Activated naive CD4-positive, alpha-beta T cell treated with anti-CD3 and anti-CD28 coated beads, Interleukin-2, amount 50 U/mL, for 24 hours (primary cell): ENCODE measurements at regions not wholly inside any gene's neighbourhood (a gene's known extent, or its start where the extent isn't known, plus 50 kb on each side); places are given as distances from the start of the nearest gene placed in this dataset.

Experiments
- H3K27ac Mint-ChIP-seq: one replicate; pipeline ENCODE4 v1.8.0; 2021; ENCODE audit warnings: mild to moderate bottlenecking, mixed read lengths
- H3K27me3 Mint-ChIP-seq: one replicate; pipeline ENCODE4 v1.8.0; 2021; ENCODE audit warnings: mixed read lengths
- H3K36me3 Mint-ChIP-seq: one replicate; pipeline ENCODE4 v1.8.0; 2021; ENCODE audit warnings: mixed read lengths
- H3K4me1 Mint-ChIP-seq: one replicate; pipeline ENCODE4 v1.8.0; 2021; ENCODE audit warnings: mixed read lengths
- H3K4me3 Mint-ChIP-seq: one replicate; pipeline ENCODE4 v1.8.0; 2021; ENCODE audit warnings: mild to moderate bottlenecking, mixed read lengths
- H3K9me3 Mint-ChIP-seq: one replicate; pipeline ENCODE4 v1.8.0; 2021; ENCODE audit warnings: mixed read lengths

GRCh38 chr4:106430797-106431196 lies 62.2 kb upstream of the GIMD1 start:
- no peaks in the 10 kb centered on the region for H3K9me3 Mint-ChIP-seq
- H3K4me1 Mint-ChIP-seq, result no peaks in the 10 kb centered on the region
- no peaks in the 10 kb centered on the region for H3K36me3 Mint-ChIP-seq
- no peak overlapping the region for H3K4me3 Mint-ChIP-seq
- H3K27me3 Mint-ChIP-seq, result no peaks in the 10 kb centered on the region
- H3K27ac Mint-ChIP-seq, result no peak overlapping the region

DNA sequence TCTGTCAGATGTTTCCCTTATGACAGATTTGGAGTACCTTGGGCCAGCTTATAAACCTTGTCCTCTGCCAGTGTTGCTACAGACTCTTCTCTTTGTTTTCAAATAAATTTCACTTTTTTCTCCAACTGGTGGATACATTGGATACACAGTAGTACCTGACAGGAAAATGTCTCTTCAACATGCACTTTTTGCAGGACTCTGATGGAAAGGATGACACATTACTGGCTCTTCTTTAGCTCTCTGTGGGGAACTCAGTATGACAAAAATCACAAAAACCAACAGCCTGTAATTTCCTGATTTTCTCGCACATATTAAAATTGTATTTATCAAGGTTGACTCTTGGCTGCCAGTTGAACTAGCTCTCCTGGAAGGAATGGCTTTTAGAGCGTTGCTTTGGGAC lies 61.3 kb upstream of the GIMD1 start:
- H3K27me3 Mint-ChIP-seq, result no peaks in the 10 kb centered on the region
- H3K27ac Mint-ChIP-seq, result no peak overlapping the region
- no peaks in the 10 kb centered on the region for H3K4me1 Mint-ChIP-seq
- no peaks in the 10 kb centered on the region for H3K9me3 Mint-ChIP-seq
- H3K36me3 Mint-ChIP-seq, result no peaks in the 10 kb centered on the region
- no peak overlapping the region for H3K4me3 Mint-ChIP-seq

GRCh38 chr4:106426069-106426468 lies 57.5 kb upstream of the GIMD1 start:
- peaks cover 5% of the 10 kb centered on the region for H3K27me3 Mint-ChIP-seq
- H3K27ac Mint-ChIP-seq, result no peak overlapping the region
- no peaks in the 10 kb centered on the region for H3K4me1 Mint-ChIP-seq
- H3K36me3 Mint-ChIP-seq, result no peaks in the 10 kb centered on the region
- H3K9me3 Mint-ChIP-seq, result no peaks in the 10 kb centered on the region
- no peak overlapping the region for H3K4me3 Mint-ChIP-seq

DNA sequence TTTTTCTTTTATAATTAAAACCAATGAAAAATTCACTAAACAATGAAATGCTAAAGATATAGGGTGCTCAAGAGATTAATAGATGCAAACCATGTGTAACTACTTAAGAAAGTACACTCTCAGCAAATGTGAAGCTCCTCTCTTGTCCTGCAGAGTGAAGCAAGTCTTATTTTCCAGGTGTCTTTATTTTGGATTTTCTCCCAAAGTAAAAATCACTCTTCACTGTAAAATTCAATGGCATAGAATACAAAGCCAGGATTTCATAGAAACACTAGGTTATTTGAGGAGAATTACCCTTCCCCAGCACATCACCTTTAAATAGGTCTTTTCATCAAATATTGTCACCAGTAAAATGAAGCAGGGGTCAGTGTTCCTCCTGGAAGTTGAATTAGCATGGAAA lies 57.0 kb upstream of the GIMD1 start:
- Mint-ChIP-seq H3K4me3 (no peak overlapping the region), H3K27me3 (peaks cover 5% of the 10 kb centered on the region), H3K9me3 (no peaks in the 10 kb centered on the region), H3K4me1 (no peaks in the 10 kb centered on the region), H3K27ac (no peak overlapping the region), H3K36me3 (no peaks in the 10 kb centered on the region)

- H3K27me3 Mint-ChIP-seq, result peaks cover 5% of the 10 kb centered on the region
- H3K9me3 Mint-ChIP-seq, result no peaks in the 10 kb centered on the region
- no peak overlapping the region for H3K27ac Mint-ChIP-seq
- H3K4me3 Mint-ChIP-seq, result no peak overlapping the region
- no peaks in the 10 kb centered on the region for H3K36me3 Mint-ChIP-seq
- no peaks in the 10 kb centered on the region for H3K4me1 Mint-ChIP-seq
Measured at GRCh38 chr4:106424426-106424825, 55.8 kb upstream of the GIMD1 start.

DNA sequence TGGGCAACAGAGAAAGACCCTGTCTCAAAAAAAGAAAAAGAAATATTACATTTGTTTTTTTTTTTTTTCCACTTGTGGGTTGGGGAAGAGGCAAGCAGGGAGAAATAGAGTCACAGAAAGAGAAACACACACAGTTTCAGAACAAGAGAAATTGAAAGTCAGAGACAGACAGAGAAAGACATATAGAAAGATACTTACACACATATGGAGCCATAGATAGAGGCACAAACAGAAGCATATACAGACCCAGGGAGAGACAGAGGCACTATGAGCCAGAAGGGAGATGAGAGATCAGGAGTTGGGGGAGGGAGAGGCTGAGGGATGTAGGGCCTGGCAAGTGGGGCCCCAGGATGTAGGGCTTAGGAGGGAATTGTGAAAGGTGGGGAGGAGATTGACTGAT lies 55.2 kb upstream of the GIMD1 start:
- no peaks in the 10 kb centered on the region for H3K9me3 Mint-ChIP-seq
- no peaks in the 10 kb centered on the region for H3K4me1 Mint-ChIP-seq
- no peak overlapping the region for H3K27ac Mint-ChIP-seq
- peaks cover 5% of the 10 kb centered on the region for H3K27me3 Mint-ChIP-seq
- no peak overlapping the region for H3K4me3 Mint-ChIP-seq
- H3K36me3 Mint-ChIP-seq, result no peaks in the 10 kb centered on the region

- Mint-ChIP-seq H3K4me1 (no peaks in the 10 kb centered on the region), H3K27me3 (peaks cover 5% of the 10 kb centered on the region), H3K9me3 (no peaks in the 10 kb centered on the region), H3K4me3 (no peak overlapping the region), H3K36me3 (no peaks in the 10 kb centered on the region), H3K27ac (no peak overlapping the region)
Measured at GRCh38 chr4:106422766-106423165, 54.2 kb upstream of the GIMD1 start.

- Mint-ChIP-seq H3K27ac (no peak overlapping the region), H3K4me3 (no peak overlapping the region), H3K36me3 (no peaks in the 10 kb centered on the region), H3K9me3 (no peaks in the 10 kb centered on the region), H3K27me3 (peaks cover 5% of the 10 kb centered on the region), H3K4me1 (no peaks in the 10 kb centered on the region)
Measured at GRCh38 chr4:106421441-106422296, 53.1 kb upstream of the GIMD1 start.

- H3K27me3 Mint-ChIP-seq, result peaks cover 10% of the 10 kb centered on the region
- no peaks in the 10 kb centered on the region for H3K4me1 Mint-ChIP-seq
- no peaks in the 10 kb centered on the region for H3K9me3 Mint-ChIP-seq
- no peak overlapping the region for H3K4me3 Mint-ChIP-seq
- no peak overlapping the region for H3K27ac Mint-ChIP-seq
- no peaks in the 10 kb centered on the region for H3K36me3 Mint-ChIP-seq
Measured at GRCh38 chr4:106418444-106418843, 49.9 kb upstream of the GIMD1 start.
